Naive B cell (primary cell): ENCODE measurements at regions not wholly inside any gene's neighbourhood (a gene's known extent, or its start where the extent isn't known, plus 50 kb on each side); places are given as distances from the start of the nearest gene placed in this dataset.

Experiments
- ATAC-seq, 2 donors: fragments of 150-1000 bp; cut with Tn5 transposase; 2 replicates each; pipeline ENCODE4 v1.10.0; 2021; ENCODE audit warnings: low read depth in 2 of 2, mild to moderate bottlenecking in 2 of 2, moderate library complexity in 2 of 2
- DNase-seq: peaks from one replicate; pipeline ENCODE4 v3.0.0; 2022
- H3K27ac Mint-ChIP-seq, 6 donors: one replicate each; pipeline ENCODE4 v1.8.0; 2020 to 2022; ENCODE audit warnings: mild to moderate bottlenecking in 6 of 6, mixed read lengths in 6 of 6, moderate library complexity in 5 of 6, inconsistent platforms in 2 of 6
- H3K27me3 Mint-ChIP-seq, 3 donors: one replicate each; pipeline ENCODE4 v1.8.0; 2021 to 2022; ENCODE audit warnings: mixed read lengths in 3 of 3, mild to moderate bottlenecking in 1 of 3
- H3K36me3 Mint-ChIP-seq, 2 donors: one replicate each; pipeline ENCODE4 v1.8.0; 2020 to 2022; ENCODE audit warnings: mixed read lengths in 2 of 2, inconsistent platforms in 1 of 2, mild to moderate bottlenecking in 1 of 2
- H3K4me1 Mint-ChIP-seq, 3 donors: one replicate each; pipeline ENCODE4 v1.8.0; 2020 to 2022; ENCODE audit warnings: mixed read lengths in 3 of 3, inconsistent platforms in 1 of 3, mild to moderate bottlenecking in 1 of 3, moderate library complexity in 1 of 3
- H3K4me3 Mint-ChIP-seq, 8 donors: one replicate each; pipeline ENCODE4 v1.8.0; 2020 to 2022; ENCODE audit warnings: mild to moderate bottlenecking in 8 of 8, mixed read lengths in 8 of 8, moderate library complexity in 8 of 8, inconsistent platforms in 2 of 8
- H3K9me3 Mint-ChIP-seq, 7 donors: one replicate each; pipeline ENCODE4 v1.8.0; 2020 to 2022; ENCODE audit warnings: mixed read lengths in 7 of 7, mild to moderate bottlenecking in 5 of 7, inconsistent platforms in 2 of 7, moderate library complexity in 1 of 7

DNA sequence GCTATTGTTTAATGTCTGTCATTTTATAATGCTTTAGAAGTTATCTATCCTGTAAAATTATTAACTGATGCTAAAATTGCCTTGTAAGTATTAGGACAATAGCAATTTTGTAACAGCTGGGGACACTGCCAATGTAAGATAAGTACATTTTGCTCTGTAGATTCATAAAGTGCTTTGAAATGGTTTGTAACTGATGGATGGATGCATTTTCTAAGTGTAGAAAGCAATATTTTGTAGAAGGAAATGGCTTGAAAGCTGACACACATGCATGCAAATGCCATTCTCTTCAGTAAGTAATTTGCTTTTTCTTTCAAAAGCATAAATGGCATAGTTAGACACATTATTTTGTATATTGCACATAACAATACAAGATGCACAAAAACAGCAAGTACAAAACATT is 129.8 kb downstream of the FOXG1 start:
- H3K27me3 Mint-ChIP-seq: no peaks in the 10 kb centered on the region
- H3K36me3 Mint-ChIP-seq: no peaks in the 10 kb centered on the region
- no peak overlapping the region for H3K27ac Mint-ChIP-seq
- no peaks in the 10 kb centered on the region for H3K9me3 Mint-ChIP-seq
- H3K4me1 Mint-ChIP-seq: no peaks in the 10 kb centered on the region
- H3K4me3 Mint-ChIP-seq: no peak overlapping the region
- no peak for ATAC-seq
- no peak for DNase-seq

DNA sequence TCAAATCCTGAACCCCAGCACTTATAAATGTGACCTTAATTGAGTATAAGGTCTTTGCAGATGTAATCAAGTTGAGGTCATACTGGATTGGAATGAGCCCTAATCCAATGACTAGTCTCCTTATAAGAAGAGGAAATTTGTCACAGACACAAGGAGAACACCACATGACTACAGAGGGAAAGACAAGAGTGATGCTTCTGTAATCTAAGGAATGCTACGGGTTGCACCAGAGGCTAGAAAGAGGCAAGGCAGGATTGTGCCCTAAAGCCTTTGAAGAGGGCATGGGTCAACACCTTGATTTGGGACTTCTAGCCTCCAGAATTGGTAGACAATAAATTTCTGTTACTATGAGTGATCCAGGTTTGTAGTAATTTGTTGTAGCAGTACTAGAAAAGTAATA is 135.0 kb downstream of the FOXG1 start:
- no peaks in the 10 kb centered on the region for H3K36me3 Mint-ChIP-seq
- no peak for ATAC-seq
- no peak for DNase-seq
- H3K4me3 Mint-ChIP-seq: no peak overlapping the region
- H3K4me1 Mint-ChIP-seq: no peaks in the 10 kb centered on the region
- H3K27ac Mint-ChIP-seq: no peak overlapping the region
- peaks cover 0 to 4% (median 0%) of the 10 kb centered on the region in 7 donors for H3K9me3 Mint-ChIP-seq
- H3K27me3 Mint-ChIP-seq: no peaks in the 10 kb centered on the region

DNA sequence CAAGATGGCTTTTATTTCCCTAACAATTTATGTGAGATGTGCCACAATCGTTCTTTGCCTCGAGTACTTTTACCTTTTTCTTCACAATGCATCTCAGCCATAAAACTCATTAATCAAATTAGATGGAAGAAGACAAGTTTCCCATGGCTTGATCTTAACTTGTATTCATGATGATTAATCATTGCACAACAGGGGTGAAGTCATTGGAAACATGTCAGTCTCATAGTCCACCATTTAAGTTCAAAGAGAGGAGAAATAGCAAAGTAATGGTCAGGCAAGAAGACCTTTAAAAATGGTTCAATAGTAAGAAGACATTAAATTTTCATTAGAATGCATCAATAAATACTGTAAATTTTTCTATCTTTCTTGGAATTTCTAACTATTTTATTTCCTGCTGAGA is 136.3 kb downstream of the FOXG1 start:
- ATAC-seq: no peak
- DNase-seq: no peak
- peaks cover 0 to 13% (median 1%) of the 10 kb centered on the region in 7 donors for H3K9me3 Mint-ChIP-seq
- H3K27ac Mint-ChIP-seq: no peak overlapping the region
- H3K4me3 Mint-ChIP-seq: no peak overlapping the region
- H3K4me1 Mint-ChIP-seq: no peaks in the 10 kb centered on the region
- H3K36me3 Mint-ChIP-seq: no peaks in the 10 kb centered on the region
- H3K27me3 Mint-ChIP-seq: no peaks in the 10 kb centered on the region

DNA sequence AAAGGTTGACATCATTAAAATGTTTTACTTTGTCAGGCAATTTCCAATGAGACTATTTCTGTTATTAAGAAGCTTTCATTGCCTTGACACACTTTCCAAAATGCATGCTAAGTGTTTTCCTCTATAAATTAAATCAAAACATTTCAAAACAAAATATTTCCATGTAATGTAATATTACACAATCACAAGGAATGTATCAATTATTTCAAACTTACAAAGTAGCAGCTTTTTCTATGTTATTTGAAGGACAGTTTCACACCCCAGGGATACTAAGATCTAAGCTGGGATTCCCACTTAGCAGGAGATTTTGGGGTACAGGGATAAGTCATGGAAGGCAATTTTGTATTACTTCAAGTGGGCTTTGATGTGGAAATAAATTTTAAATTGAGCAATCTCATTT is 144.9 kb downstream of the FOXG1 start:
- Mint-ChIP-seq H3K27ac (no peak overlapping the region), H3K36me3 (no peaks in the 10 kb centered on the region), H3K27me3 (no peaks in the 10 kb centered on the region), H3K4me1 (no peaks in the 10 kb centered on the region), H3K4me3 (no peak overlapping the region), H3K9me3 (peaks cover 0 to 20% (median 6%) of the 10 kb centered on the region in 7 donors)
- DNase-seq (no peak), ATAC-seq (no peak)

DNA sequence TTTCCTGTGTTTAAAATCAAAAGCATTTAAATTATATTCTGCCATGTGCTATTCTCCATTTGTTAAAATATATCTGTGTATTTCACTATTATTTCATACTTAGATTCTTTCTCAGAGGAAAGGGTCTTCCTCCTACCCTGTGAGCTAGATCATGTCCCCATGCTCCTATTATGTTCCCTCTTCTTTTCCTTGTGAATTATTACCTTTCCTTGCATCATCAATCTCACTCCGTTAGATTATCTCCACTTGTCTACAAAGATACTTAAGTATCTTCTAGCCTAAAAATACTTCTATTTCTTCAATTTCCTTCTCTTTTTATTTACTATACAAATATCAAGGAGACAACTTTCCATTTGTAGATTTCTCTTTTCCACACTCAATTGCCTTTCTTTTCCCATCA is 146.5 kb downstream of the FOXG1 start:
- H3K4me3 Mint-ChIP-seq: no peak overlapping the region
- H3K9me3 Mint-ChIP-seq: peaks cover 2 to 16% (median 4%) of the 10 kb centered on the region in 7 donors
- H3K36me3 Mint-ChIP-seq: no peaks in the 10 kb centered on the region
- ATAC-seq (no peak), DNase-seq (no peak)
- no peaks in the 10 kb centered on the region for H3K4me1 Mint-ChIP-seq
- H3K27ac Mint-ChIP-seq: no peak overlapping the region
- H3K27me3 Mint-ChIP-seq: no peaks in the 10 kb centered on the region

DNA sequence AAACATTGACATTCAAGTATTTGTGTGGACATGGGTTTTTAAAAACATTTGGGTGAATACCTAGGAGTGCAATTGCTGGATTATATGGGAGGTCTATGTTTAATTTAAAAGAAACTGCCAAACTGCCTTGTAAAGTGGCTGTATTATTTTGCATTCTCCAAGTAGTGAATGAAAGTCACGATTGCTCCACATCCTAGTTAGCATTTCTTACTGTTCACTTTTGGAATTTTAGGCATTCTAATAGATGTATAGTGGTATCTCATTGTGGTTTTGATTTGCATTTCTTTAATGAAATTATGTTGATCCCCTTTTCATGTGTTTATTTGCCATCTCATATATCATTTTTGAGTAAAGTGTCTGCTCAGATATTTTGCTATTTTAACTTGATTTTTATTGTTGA is 159.5 kb downstream of the FOXG1 start:
- peaks cover 0 to 4% (median 0%) of the 10 kb centered on the region in 7 donors for H3K9me3 Mint-ChIP-seq

DNA sequence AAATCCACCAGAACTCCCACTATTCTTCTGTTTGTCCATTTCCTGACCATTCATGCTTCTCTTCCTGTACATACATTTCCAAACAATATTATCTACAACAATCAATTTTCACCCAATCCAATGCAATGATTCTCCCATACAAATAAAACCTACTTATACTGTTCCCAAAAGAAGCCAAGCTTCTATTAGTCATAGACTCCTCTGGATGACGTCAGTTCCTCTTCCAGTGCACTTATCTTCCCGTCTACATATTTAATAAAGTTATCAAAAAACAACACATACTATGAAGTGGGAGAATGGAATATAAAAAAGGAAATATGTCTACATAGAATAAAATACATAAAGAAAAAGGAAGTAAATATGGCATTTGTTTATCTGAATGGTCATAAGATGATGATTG is 165.4 kb downstream of the FOXG1 start:
- no peaks in the 10 kb centered on the region for H3K36me3 Mint-ChIP-seq
- no peaks in the 10 kb centered on the region for H3K27me3 Mint-ChIP-seq
- H3K27ac Mint-ChIP-seq: no peak overlapping the region
- no peak for DNase-seq
- ATAC-seq: no peak
- no peak overlapping the region for H3K4me3 Mint-ChIP-seq
- H3K4me1 Mint-ChIP-seq: no peaks in the 10 kb centered on the region
- H3K9me3 Mint-ChIP-seq: peaks cover 10 to 26% (median 11%) of the 10 kb centered on the region in 7 donors

More for the DNA sequence above, 159.5 kb downstream of the FOXG1 start:
- ATAC-seq (no peak), DNase-seq (no peak)
- Mint-ChIP-seq H3K36me3 (no peaks in the 10 kb centered on the region), H3K4me3 (no peak overlapping the region), H3K4me1 (no peaks in the 10 kb centered on the region), H3K27ac (no peak overlapping the region), H3K27me3 (no peaks in the 10 kb centered on the region)

DNA sequence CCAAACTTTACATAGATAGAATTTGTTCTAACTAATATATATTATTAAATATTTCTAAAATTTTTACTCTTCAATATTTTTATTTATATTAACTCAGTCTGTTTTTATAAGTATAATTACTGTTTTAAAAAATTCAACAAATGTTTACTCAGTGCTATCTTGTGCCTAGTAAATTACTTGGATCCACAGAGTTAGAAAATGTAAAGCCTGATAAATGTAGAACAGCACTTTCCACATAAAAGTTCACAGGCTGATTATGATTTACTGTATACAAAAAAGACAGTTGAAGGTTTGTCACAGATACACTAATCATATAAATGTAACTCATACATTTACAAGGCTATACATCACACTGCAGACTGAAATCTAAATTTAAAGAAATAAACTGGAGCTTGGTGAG is 170.0 kb downstream of the FOXG1 start:
- Mint-ChIP-seq H3K4me3 (no peak overlapping the region), H3K9me3 (peaks cover 10 to 26% (median 14%) of the 10 kb centered on the region in 7 donors), H3K27me3 (no peaks in the 10 kb centered on the region), H3K4me1 (no peaks in the 10 kb centered on the region), H3K27ac (no peak overlapping the region), H3K36me3 (no peaks in the 10 kb centered on the region)
- DNase-seq (no peak), ATAC-seq (no peak)

DNA sequence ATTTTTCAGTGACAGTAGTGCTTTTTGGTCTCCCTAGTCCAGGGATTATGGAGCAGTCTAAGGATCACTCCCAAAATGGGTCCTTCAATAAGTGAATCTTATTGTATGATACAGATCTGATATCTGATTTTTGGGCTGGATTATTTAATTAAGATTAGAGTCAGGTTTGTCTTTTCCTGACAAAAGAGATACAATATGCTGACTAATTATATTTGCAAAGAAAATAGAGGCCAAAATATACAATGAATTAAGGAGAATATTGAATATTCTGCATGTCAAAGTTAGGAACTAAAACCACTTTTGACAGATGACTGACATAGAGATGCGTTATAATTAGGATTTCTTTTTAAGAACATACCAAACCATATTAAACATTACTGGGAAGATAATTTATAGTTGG is 175.2 kb downstream of the FOXG1 start:
- Mint-ChIP-seq H3K4me3 (no peak overlapping the region), H3K9me3 (peaks cover 0 to 4% (median 4%) of the 10 kb centered on the region in 7 donors), H3K36me3 (no peaks in the 10 kb centered on the region), H3K27me3 (no peaks in the 10 kb centered on the region), H3K4me1 (no peaks in the 10 kb centered on the region), H3K27ac (no peak overlapping the region)
- DNase-seq (no peak), ATAC-seq (no peak)

DNA sequence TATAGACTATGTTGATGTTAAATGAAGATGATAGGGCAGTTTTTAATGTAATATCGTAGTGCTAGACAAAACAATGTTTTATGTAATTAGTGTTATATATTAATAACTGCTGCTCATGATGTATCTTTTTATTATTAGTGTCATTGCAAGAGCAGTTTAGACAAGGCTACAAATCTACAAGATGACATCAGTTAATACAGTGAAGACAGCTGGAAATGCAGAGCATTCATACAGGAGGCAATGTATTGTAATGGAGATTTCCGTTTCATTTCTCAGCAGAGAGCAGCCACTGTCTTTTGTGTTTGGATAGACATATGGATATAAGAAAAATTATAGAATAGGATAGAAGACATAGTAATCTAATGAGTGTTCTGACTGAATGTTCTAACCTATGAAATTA is 178.0 kb downstream of the FOXG1 start:
- H3K36me3 Mint-ChIP-seq: no peaks in the 10 kb centered on the region
- H3K27ac Mint-ChIP-seq: no peak overlapping the region
- no peaks in the 10 kb centered on the region for H3K4me1 Mint-ChIP-seq
- ATAC-seq: no peak
- no peak for DNase-seq
- H3K4me3 Mint-ChIP-seq: no peak overlapping the region
- peaks cover 0 to 6% (median 4%) of the 10 kb centered on the region in 7 donors for H3K9me3 Mint-ChIP-seq
- H3K27me3 Mint-ChIP-seq: no peaks in the 10 kb centered on the region

DNA sequence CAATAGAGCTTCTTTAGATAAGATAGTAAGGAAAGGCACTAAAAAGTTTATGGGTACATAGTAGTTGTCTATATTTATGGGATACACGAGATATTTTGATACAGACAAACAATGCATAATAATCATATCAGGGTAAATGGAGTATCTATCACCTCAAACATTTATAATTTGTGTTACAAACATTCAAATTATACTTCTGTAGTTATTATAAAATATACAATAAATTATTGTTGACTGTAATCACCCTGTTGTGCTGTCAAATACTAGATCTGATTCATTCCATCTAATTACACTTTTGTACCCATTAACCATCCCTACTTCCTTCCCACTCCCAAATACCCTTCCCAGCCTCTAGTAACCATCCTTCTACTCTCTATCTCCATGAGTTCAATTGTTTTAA is 179.7 kb downstream of the FOXG1 start:
- peak overlapping the region in 1 of 6 donors; percentile 71 for H3K27ac Mint-ChIP-seq

DNA sequence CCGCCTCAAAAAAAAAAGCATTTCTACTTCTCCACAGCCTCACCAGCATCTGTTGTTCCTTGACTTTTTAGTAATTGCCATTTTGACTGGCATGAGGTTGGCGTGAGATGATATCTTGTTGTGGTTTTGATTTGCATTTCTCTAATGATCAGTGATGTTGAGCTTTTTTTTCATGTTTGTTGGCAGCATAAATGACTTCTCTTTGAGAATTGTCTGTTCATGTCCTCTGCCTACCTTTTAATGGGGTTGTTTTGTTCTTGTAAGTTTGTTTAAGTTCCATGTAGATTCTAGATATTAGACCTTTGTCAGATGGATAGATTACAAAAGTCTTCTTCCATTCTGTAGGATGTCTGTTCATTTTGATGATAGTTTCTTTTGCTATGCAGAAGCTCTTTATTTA is 182.9 kb downstream of the FOXG1 start:
- ATAC-seq: no peak
- no peak for DNase-seq
- Mint-ChIP-seq H3K4me3 (no peak overlapping the region), H3K27me3 (no peaks in the 10 kb centered on the region), H3K4me1 (no peaks in the 10 kb centered on the region), H3K27ac (no peak overlapping the region), H3K36me3 (no peaks in the 10 kb centered on the region), H3K9me3 (peaks cover 0 to 9% (median 5%) of the 10 kb centered on the region in 7 donors)

More for the DNA sequence above, 179.7 kb downstream of the FOXG1 start:
- ATAC-seq (no peak), DNase-seq (no peak)
- Mint-ChIP-seq H3K4me1 (no peaks in the 10 kb centered on the region), H3K36me3 (no peaks in the 10 kb centered on the region), H3K4me3 (no peak overlapping the region), H3K9me3 (peaks cover 0 to 6% (median 5%) of the 10 kb centered on the region in 7 donors), H3K27me3 (no peaks in the 10 kb centered on the region)

DNA sequence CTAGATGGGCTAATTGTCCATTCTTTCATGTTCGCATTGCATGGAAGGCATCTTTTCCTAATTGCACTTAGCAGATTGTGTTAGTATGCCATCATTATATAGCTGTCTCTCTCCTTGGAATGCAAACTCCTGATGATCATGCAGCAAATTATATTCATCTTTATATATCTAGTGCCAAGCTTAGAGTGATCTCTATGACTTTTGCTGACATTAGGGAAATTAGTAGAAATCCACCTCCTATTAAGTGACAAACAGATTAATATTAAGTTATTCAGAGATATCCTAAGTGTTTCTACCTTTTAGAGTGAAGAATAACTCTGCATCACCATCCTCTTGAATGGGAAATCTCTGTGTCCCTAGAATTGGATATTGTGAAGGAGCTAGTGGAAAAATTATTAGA is 185.6 kb downstream of the FOXG1 start:
- Mint-ChIP-seq H3K4me3 (no peak overlapping the region), H3K27me3 (no peaks in the 10 kb centered on the region), H3K27ac (no peak overlapping the region), H3K36me3 (no peaks in the 10 kb centered on the region), H3K9me3 (peaks cover 0 to 6% (median 2%) of the 10 kb centered on the region in 7 donors), H3K4me1 (no peaks in the 10 kb centered on the region)
- DNase-seq (no peak), ATAC-seq (no peak)

DNA sequence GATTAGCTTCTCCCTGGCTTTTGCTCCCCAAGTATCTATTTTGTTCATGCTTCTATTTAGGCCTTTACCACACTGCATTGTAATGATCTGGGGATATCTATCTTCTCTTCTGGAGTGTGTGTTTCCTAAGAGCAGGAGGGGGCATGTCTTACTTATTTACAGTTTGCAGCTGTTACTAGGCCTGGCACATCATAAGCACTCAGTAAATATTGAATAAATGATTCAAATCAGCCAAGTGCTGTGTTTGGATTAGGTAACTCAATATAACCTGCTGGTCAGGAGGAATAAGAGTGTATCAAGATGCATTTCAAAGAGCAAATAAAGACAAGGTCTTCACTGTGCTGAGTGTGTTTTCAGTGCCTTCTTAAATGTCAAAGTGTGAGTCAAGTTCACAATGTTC is 186.1 kb downstream of the FOXG1 start:
- Mint-ChIP-seq H3K4me1 (no peaks in the 10 kb centered on the region), H3K9me3 (peaks cover 0 to 11% (median 2%) of the 10 kb centered on the region in 7 donors), H3K4me3 (no peak overlapping the region), H3K27me3 (no peaks in the 10 kb centered on the region), H3K36me3 (no peaks in the 10 kb centered on the region), H3K27ac (no peak overlapping the region)
- ATAC-seq: no peak
- no peak for DNase-seq

DNA sequence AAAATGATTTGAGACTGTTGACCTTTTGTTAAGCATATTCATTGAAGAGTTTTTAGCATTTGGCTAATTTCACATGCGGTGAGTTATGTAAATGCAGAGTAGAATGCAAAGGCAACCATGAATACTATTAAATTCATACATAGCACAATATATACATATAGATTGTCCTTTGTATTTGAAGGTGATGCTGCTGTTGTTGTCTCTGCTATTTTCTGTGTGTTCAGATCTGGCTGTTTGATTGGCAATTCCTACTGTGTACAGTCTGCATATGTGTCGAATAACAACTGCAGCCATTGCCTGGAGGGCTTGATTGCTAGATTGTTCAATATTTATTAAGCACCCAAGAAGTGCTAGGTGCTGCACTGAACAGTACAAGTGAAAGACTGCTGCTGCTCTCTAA is 187.4 kb downstream of the FOXG1 start:
- no peaks in the 10 kb centered on the region for H3K36me3 Mint-ChIP-seq
- H3K4me1 Mint-ChIP-seq: no peaks in the 10 kb centered on the region
- H3K27ac Mint-ChIP-seq: no peak overlapping the region
- H3K9me3 Mint-ChIP-seq: peaks cover 0 to 11% (median 5%) of the 10 kb centered on the region in 7 donors
- H3K27me3 Mint-ChIP-seq: no peaks in the 10 kb centered on the region
- no peak overlapping the region for H3K4me3 Mint-ChIP-seq
- DNase-seq: no peak
- no peak for ATAC-seq
